Left ventricle myocardium inferior (tissue), 1 donor: ENCODE measurements at regions not wholly inside any gene's neighbourhood (a gene's known extent, or its start where the extent isn't known, plus 50 kb on each side); places are given as distances from the start of the nearest gene placed in this dataset.

Experiments used
- DNase-seq: peaks from one replicate; pipeline ENCODE4 v3.0.0-alpha.2; 2020
- H3K27ac ChIP-seq: fragments of 200-600 bp; replicated peaks from 2 replicates; pipeline ENCODE4 v1.8.0; 2021
- H3K27me3 ChIP-seq: fragments of 200-600 bp; 2 replicates; pipeline ENCODE4 v1.8.0; 2021; ENCODE audit warnings: low read depth
- H3K36me3 ChIP-seq: fragments of 200-600 bp; 2 replicates; pipeline ENCODE4 v1.8.0; 2021
- H3K4me1 ChIP-seq: fragments of 200-600 bp; 2 replicates; pipeline ENCODE4 v1.8.0; 2021
- H3K4me3 ChIP-seq: fragments of 200-600 bp; 2 replicates; pipeline ENCODE4 v1.8.0; 2021; ENCODE audit warnings: mild to moderate bottlenecking, moderate library complexity
- H3K9me3 ChIP-seq: fragments of 200-600 bp; replicated peaks from 2 replicates; pipeline ENCODE4 v1.8.0; 2021
- intact Hi-C: fragments of 100-400 bp; cut with micrococcal nuclease; formaldehyde crosslinking; loops from one replicate; pipeline ENCODE4 v1.11.0; 2022
- TF ChIP-seq, protein P1 (sequence below): fragments of 200-600 bp; IDR thresholded peaks from 2 replicates; pipeline ENCODE4 v1.8.0; 2021; ENCODE audit warnings: antibody characterized with exemption, mild to moderate bottlenecking, borderline replicate concordance
- donor health status: DM: no; HTN: yes; CAD: no; lungs with severe emphysema.

- no peaks in the 10 kb centered on the region for H3K36me3 ChIP-seq
- H3K27ac ChIP-seq, result peak overlapping the region; percentile 27
- no peaks in the 10 kb centered on the region for H3K9me3 ChIP-seq
- TF ChIP-seq, protein P1, sequence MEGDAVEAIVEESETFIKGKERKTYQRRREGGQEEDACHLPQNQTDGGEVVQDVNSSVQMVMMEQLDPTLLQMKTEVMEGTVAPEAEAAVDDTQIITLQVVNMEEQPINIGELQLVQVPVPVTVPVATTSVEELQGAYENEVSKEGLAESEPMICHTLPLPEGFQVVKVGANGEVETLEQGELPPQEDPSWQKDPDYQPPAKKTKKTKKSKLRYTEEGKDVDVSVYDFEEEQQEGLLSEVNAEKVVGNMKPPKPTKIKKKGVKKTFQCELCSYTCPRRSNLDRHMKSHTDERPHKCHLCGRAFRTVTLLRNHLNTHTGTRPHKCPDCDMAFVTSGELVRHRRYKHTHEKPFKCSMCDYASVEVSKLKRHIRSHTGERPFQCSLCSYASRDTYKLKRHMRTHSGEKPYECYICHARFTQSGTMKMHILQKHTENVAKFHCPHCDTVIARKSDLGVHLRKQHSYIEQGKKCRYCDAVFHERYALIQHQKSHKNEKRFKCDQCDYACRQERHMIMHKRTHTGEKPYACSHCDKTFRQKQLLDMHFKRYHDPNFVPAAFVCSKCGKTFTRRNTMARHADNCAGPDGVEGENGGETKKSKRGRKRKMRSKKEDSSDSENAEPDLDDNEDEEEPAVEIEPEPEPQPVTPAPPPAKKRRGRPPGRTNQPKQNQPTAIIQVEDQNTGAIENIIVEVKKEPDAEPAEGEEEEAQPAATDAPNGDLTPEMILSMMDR, result no peak
- no peak overlapping the region for H3K4me3 ChIP-seq
- DNase-seq, result no peak
- no peaks in the 10 kb centered on the region for H3K4me1 ChIP-seq
- H3K27me3 ChIP-seq, result no peaks in the 10 kb centered on the region
- intact Hi-C loops, result no loop called here
Measured at GRCh38 chrX:43224496-43224895, 431.6 kb upstream of the MAOA start.

- H3K4me3 ChIP-seq, result no peak overlapping the region
- no peaks in the 10 kb centered on the region for H3K4me1 ChIP-seq
- intact Hi-C loops, result no loop called here
- TF ChIP-seq, protein P1, result no peak
- no peaks in the 10 kb centered on the region for H3K9me3 ChIP-seq
- no peak overlapping the region for H3K27ac ChIP-seq
- H3K36me3 ChIP-seq, result no peaks in the 10 kb centered on the region
- no peak for DNase-seq
- no peaks in the 10 kb centered on the region for H3K27me3 ChIP-seq
Measured at GRCh38 chrX:43225626-43226328, 430.3 kb upstream of the MAOA start.

DNA sequence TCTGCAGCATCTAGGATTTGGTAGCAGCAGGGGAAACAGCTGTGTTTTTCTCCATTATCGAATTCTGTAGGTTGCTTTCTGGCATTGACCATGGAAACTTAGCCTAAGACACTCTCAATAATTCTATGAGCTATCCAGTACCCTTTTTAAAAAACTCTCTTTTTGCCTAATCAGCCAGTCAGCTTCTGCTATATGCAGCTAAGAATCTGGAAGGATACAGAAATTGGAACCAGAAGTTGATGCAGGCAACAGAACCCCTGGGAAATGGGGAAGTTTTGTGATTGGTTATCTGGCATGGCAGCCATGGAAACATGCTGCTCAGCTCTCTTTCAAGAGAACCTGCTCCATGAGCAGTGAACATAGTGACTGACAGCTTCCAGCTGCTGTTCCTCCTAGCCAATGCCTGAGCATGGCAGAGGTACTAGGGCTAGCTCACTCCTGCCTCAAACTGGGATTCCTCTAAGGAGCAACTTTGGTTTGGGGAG, 417.6 kb upstream of the MAOA start:
- no peaks in the 10 kb centered on the region for H3K27me3 ChIP-seq
- no peaks in the 10 kb centered on the region for H3K9me3 ChIP-seq
- H3K36me3 ChIP-seq, result no peaks in the 10 kb centered on the region
- H3K4me3 ChIP-seq, result no peak overlapping the region
- H3K4me1 ChIP-seq, result no peaks in the 10 kb centered on the region
- TF ChIP-seq, protein P1, result no peak
- DNase-seq, result no peak
- intact Hi-C loops, result no loop called here
- no peak overlapping the region for H3K27ac ChIP-seq

GRCh38 chrX:43239356-43239755, 416.7 kb upstream of the MAOA start:
- TF ChIP-seq, protein P1, result no peak
- Histone ChIP-seq H3K4me3 (no peak overlapping the region), H3K36me3 (no peaks in the 10 kb centered on the region), H3K27me3 (no peaks in the 10 kb centered on the region), H3K27ac (no peak overlapping the region), H3K9me3 (no peaks in the 10 kb centered on the region), H3K4me1 (no peaks in the 10 kb centered on the region)
- DNase-seq, result no peak
- intact Hi-C loops, result no loop called here

DNA sequence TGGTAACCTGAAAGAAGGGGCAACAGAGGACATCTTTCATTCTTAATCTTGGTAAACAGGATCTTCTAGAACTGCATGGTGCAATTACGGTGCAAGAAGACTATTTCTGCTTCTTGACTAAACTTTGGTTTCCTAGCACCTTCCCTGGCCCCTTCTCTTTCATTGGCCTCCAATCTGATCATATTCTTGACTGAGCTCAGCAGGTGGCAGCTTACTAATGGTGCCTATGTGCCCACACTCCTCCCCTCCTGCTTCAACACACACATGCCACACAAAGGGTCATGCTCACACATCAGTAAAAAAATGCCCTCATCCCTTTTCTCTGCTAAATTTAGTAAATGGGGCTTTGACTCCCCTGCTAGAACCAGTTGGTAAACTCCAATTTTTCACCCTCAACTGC, 400.5 kb upstream of the MAOA start:
- no peak for DNase-seq
- intact Hi-C loops, result no loop called here

More for the DNA sequence above, 400.5 kb upstream of the MAOA start:
- Histone ChIP-seq H3K27ac (no peak overlapping the region), H3K27me3 (no peaks in the 10 kb centered on the region), H3K9me3 (no peaks in the 10 kb centered on the region), H3K4me3 (no peak overlapping the region), H3K4me1 (no peaks in the 10 kb centered on the region), H3K36me3 (no peaks in the 10 kb centered on the region)
- TF ChIP-seq, protein P1, result no peak
